HL-60 (cell line): ENCODE measurements at regions not wholly inside any gene's neighbourhood (a gene's known extent, or its start where the extent isn't known, plus 50 kb on each side); places are given as distances from the start of the nearest gene placed in this dataset.

Source experiments
- DNase-seq, 2 experiments: peaks; one replicate each; pipeline ENCODE4 v3.0.0-alpha.2; 2010 to 2020; ENCODE audit warnings: low read depth in 1 of 2, low spot score in 1 of 2
- H3K27ac ChIP-seq: fragments of 250-450 bp; sonication (Bioruptor Pico); replicated peaks from 2 replicates; pipeline ENCODE4 v1.5.1; 2020; ENCODE audit warnings: mild to moderate bottlenecking, moderate library complexity
- H3K27me3 ChIP-seq: fragments of 250-450 bp; sonication (Bioruptor Pico); 2 replicates; pipeline ENCODE4 v1.5.1; 2021; ENCODE audit warnings: mild to moderate bottlenecking, moderate library complexity; ENCODE audit not compliant: insufficient read depth, poor library complexity, severe bottlenecking
- H3K4me3 ChIP-seq: replicated peaks from 2 replicates; pipeline ENCODE4 v1.5.1; 2011; ENCODE audit warnings: mild to moderate bottlenecking, control low read depth, low read length; ENCODE audit not compliant: insufficient read depth
- GABPA ChIP-seq: IDR thresholded peaks from 2 replicates; pipeline ENCODE4 v1.6.1; 2012; ENCODE audit warnings: low read depth
- POLR2AphosphoS5 ChIP-seq: IDR thresholded peaks from 2 replicates; pipeline ENCODE4 v1.6.1; 2012; ENCODE audit warnings: low read depth
- SPI1 ChIP-seq: IDR thresholded peaks from 2 replicates; pipeline ENCODE4 v1.6.1; 2012; ENCODE audit warnings: low read depth, mild to moderate bottlenecking, borderline replicate concordance
- TF ChIP-seq, protein P1 (sequence below): IDR thresholded peaks from one replicate; pipeline ENCODE4 v1.5.1; 2011; ENCODE audit warnings: low read length, control low read depth, inconsistent platforms; ENCODE audit not compliant: insufficient read depth
- TF ChIP-seq, protein P2 (sequence below): IDR thresholded peaks from 2 replicates; pipeline ENCODE4 v1.6.1; 2012; ENCODE audit warnings: low read depth; ENCODE audit not compliant: insufficient replicate concordance

DNA sequence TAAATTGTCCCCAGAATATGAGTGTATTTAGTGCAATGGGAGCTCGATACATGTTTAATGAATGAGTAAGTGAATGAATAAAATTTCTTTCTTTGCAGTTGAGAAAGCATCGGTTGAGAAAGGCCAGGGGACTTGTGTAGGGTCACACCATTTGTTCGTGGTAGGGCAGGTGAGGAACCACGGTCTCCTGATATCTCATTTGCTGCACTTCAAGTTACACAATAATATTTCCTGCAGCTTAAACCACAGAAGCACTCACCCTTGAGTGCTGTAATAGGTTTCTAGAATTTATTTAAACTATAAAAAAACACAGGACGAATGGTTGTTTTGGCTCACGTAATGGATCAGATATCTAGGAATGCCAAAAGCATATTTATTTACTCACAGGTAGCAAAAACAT lies 429.8 kb downstream of the SPATA31D1 start:
- Histone ChIP-seq H3K27ac (no peak overlapping the region), H3K27me3 (no peaks in the 10 kb centered on the region), H3K4me3 (no peak overlapping the region)
- peak in 1 of 2 experiments; percentile 59 for DNase-seq
- TF ChIP-seq GABPA (no peak), POLR2AphosphoS5 (peak; percentile 57; the same call in 1 of the 2 replicates)

DNA sequence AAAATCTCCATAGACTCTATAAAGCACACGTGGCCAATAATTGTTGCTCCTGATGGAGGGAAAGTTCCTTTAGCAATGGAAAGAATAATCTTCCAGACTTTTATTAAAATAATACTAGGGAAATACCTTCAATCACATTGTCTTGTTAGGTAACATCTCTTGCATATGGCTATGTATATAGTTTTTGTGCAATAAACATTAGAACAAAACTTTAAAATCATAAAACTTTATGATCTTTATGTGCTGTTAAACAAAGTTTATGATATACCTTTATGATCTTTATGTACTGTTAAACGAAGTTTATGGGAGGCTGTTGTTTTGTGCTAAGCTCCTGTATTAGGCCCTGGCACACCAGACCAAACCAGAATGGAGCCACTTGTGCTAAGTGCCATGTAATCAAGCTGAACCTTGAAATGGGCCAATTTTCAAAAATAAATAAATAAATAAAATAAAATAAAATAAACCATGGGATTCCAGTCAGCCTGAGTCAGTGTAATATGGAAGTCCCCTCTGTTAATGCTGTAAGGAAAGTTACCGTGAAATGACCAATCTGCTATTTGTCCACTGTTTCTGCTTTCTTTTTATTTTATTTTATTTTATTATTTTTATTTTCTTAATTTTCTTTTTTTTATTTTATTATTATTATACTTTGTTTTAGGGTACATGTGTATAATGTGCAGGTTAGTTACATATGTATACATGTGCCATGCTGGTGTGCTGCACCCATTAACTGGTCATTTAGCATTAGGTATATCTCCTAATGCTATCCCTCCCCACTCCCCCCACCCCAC lies 431.3 kb downstream of the SPATA31D1 start:
- no peaks in the 10 kb centered on the region for H3K27me3 ChIP-seq
- H3K4me3 ChIP-seq, result no peak overlapping the region
- no peak for DNase-seq
- TF ChIP-seq GABPA, result no peak
- TF ChIP-seq, protein P1, sequence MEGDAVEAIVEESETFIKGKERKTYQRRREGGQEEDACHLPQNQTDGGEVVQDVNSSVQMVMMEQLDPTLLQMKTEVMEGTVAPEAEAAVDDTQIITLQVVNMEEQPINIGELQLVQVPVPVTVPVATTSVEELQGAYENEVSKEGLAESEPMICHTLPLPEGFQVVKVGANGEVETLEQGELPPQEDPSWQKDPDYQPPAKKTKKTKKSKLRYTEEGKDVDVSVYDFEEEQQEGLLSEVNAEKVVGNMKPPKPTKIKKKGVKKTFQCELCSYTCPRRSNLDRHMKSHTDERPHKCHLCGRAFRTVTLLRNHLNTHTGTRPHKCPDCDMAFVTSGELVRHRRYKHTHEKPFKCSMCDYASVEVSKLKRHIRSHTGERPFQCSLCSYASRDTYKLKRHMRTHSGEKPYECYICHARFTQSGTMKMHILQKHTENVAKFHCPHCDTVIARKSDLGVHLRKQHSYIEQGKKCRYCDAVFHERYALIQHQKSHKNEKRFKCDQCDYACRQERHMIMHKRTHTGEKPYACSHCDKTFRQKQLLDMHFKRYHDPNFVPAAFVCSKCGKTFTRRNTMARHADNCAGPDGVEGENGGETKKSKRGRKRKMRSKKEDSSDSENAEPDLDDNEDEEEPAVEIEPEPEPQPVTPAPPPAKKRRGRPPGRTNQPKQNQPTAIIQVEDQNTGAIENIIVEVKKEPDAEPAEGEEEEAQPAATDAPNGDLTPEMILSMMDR, result no peak
- TF ChIP-seq, protein P2, sequence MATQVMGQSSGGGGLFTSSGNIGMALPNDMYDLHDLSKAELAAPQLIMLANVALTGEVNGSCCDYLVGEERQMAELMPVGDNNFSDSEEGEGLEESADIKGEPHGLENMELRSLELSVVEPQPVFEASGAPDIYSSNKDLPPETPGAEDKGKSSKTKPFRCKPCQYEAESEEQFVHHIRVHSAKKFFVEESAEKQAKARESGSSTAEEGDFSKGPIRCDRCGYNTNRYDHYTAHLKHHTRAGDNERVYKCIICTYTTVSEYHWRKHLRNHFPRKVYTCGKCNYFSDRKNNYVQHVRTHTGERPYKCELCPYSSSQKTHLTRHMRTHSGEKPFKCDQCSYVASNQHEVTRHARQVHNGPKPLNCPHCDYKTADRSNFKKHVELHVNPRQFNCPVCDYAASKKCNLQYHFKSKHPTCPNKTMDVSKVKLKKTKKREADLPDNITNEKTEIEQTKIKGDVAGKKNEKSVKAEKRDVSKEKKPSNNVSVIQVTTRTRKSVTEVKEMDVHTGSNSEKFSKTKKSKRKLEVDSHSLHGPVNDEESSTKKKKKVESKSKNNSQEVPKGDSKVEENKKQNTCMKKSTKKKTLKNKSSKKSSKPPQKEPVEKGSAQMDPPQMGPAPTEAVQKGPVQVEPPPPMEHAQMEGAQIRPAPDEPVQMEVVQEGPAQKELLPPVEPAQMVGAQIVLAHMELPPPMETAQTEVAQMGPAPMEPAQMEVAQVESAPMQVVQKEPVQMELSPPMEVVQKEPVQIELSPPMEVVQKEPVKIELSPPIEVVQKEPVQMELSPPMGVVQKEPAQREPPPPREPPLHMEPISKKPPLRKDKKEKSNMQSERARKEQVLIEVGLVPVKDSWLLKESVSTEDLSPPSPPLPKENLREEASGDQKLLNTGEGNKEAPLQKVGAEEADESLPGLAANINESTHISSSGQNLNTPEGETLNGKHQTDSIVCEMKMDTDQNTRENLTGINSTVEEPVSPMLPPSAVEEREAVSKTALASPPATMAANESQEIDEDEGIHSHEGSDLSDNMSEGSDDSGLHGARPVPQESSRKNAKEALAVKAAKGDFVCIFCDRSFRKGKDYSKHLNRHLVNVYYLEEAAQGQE, result no peak
- TF ChIP-seq SPI1, result no peak
- no peak for TF ChIP-seq POLR2AphosphoS5
- no peak overlapping the region for H3K27ac ChIP-seq

DNA sequence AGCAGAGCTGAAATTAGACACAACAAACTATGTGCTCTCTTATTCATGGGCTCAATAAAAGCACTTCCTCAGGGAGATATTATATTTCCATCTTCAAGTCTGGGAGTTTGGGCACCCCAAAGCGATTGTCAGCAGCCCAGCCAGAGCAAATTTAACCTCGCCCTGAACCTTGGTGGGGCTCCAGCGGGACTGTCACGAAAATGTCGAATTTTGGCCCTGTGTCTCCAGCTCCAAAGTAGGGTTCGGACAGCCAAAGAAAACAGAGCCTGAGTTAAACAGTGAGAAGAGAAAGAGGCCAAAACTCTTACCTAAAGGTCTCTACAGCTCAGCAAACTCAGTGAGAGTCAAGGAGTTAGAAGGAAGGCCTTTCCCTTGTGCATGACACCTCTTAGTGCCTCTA lies 432.9 kb downstream of the SPATA31D1 start:
- Histone ChIP-seq H3K27ac (no peak overlapping the region), H3K4me3 (no peak overlapping the region), H3K27me3 (no peaks in the 10 kb centered on the region)
- TF ChIP-seq, protein P2, result no peak
- TF ChIP-seq, protein P1, result no peak
- TF ChIP-seq SPI1 (no peak), POLR2AphosphoS5 (no peak), GABPA (no peak)
- DNase-seq, result no peak

DNA sequence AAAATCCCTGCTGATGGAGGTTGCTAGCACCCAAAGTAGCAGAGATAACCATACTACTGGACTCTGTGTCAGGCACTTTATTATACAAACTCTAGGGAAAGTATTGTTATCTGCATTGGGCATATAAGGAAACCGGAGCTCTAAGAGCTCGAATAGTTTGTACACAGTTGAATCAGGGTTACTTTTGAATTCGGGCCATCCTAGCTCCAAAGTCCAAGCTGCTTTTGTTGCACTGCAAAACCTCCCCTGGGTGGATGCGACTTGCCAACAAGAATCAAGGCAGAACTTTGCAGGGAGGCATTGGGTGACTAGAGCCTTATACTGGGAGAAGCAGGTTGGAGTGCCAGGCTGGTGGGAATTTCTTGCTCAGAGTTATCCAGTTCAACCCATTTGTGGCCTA lies 435.1 kb downstream of the SPATA31D1 start:
- H3K27me3 ChIP-seq, result no peaks in the 10 kb centered on the region
- TF ChIP-seq GABPA (no peak), POLR2AphosphoS5 (no peak), SPI1 (no peak)
- TF ChIP-seq, protein P1, result no peak
- TF ChIP-seq, protein P2, result no peak
- no peak overlapping the region for H3K4me3 ChIP-seq
- no peak for DNase-seq
- no peak overlapping the region for H3K27ac ChIP-seq
